H1 (cell line): ENCODE measurements at regions not wholly inside any gene's neighbourhood (a gene's known extent, or its start where the extent isn't known, plus 50 kb on each side); places are given as distances from the start of the nearest gene placed in this dataset.

Experiments used
- CTCF ChIA-PET: fragments of 300-600 bp; sonication (Branson Sonifier 250); formaldehyde crosslinking; loops from one replicate; lab custom pipeline; 2021; ENCODE audit not compliant: partially characterized antibody; lab: Charles Lee
- POLR2A ChIA-PET: fragments of 300-600 bp; sonication (Branson Sonifier 250); formaldehyde crosslinking; loops from one replicate; lab custom pipeline; 2021; ENCODE audit warnings: inconsistent platforms; ENCODE audit not compliant: partially characterized antibody; lab: Charles Lee
- DNase-seq, 2 experiments: peaks; one replicate each; pipeline versions ENCODE4 v3.0.0 to v3.0.0-alpha.2; 2010 to 2022; ENCODE audit warnings: low spot score in 2 of 2, low read depth in 1 of 2, mixed read lengths in 1 of 2
- FAIRE-seq: peaks from 2 replicates; lab custom pipeline; 2011; peaks lifted over from hg19 to GRCh38; lab: Jason Lieb, UNC
- H2AFZ ChIP-seq: 2 replicates; pipeline ENCODE4 v1.8.1; 2012; ENCODE audit warnings: low read length, inconsistent platforms
- H2AK5ac ChIP-seq: 2 replicates; pipeline ENCODE4 v1.6.1; 2013; ENCODE audit warnings: low read depth, low read length
- H2BK120ac ChIP-seq: replicated peaks from 2 replicates; pipeline ENCODE3; 2013; ENCODE audit warnings: low read depth, low read length, inconsistent platforms
- H2BK12ac ChIP-seq: 2 replicates; pipeline ENCODE4 v1.6.1; 2013; ENCODE audit warnings: low read depth, low read length
- H2BK15ac ChIP-seq: 2 replicates; pipeline ENCODE4 v1.6.1; 2013; ENCODE audit warnings: low read length
- H2BK20ac ChIP-seq: 2 replicates; pipeline ENCODE4 v1.6.1; 2013; ENCODE audit warnings: low read length
- H2BK5ac ChIP-seq: 2 replicates; pipeline ENCODE4 v1.6.1; 2013; ENCODE audit warnings: low read depth, low read length
- H3K14ac ChIP-seq: 2 replicates; pipeline ENCODE4 v1.6.1; 2013; ENCODE audit warnings: inconsistent platforms; ENCODE audit not compliant: insufficient read length
- H3K18ac ChIP-seq: 2 replicates; pipeline ENCODE4 v1.6.1; 2013; ENCODE audit warnings: low read length; ENCODE audit errors: extremely low read depth
- H3K23ac ChIP-seq: 2 replicates; pipeline ENCODE4 v1.6.1; 2013; ENCODE audit warnings: inconsistent platforms; ENCODE audit not compliant: insufficient read length
- H3K23me2 ChIP-seq: 2 replicates; pipeline ENCODE4 v1.6.1; 2013; ENCODE audit warnings: low read depth, low read length
- H3K27ac ChIP-seq: 2 replicates; pipeline ENCODE4 v1.6.1; 2011; ENCODE audit warnings: low read depth, low read length, inconsistent platforms
- H3K27me3 ChIP-seq, 4 experiments: replicated peaks in 1 of 4; 1 replicate in 1 of 4; 2 replicates in 3 of 4; pipeline versions ENCODE4 v1.6.1 to v1.8.1; 2011 to 2013; ENCODE audit warnings: low read length in 3 of 4, mild to moderate bottlenecking in 3 of 4, inconsistent platforms in 2 of 4, mixed read lengths in 2 of 4, moderate library complexity in 1 of 4; ENCODE audit not compliant: control insufficient read depth in 3 of 4, insufficient read depth in 3 of 4; ENCODE audit errors: extremely low read depth in 1 of 4
- H3K36me3 ChIP-seq, 4 experiments: 2 replicates each; pipeline versions ENCODE4 v1.6.1 to v1.8.1; 2011 to 2013; ENCODE audit warnings: mild to moderate bottlenecking in 4 of 4, low read length in 3 of 4, moderate library complexity in 2 of 4, control low read depth in 1 of 4, inconsistent platforms in 1 of 4; ENCODE audit not compliant: insufficient read depth in 4 of 4, control insufficient read depth in 2 of 4
- H3K4ac ChIP-seq: replicated peaks from 2 replicates; pipeline ENCODE3; 2013; ENCODE audit warnings: low read length, low read depth, mixed read lengths, inconsistent platforms; ENCODE audit not compliant: insufficient read length
- H3K4me1 ChIP-seq, 4 experiments: replicated peaks in 1 of 4; 1 replicate in 1 of 4; 2 replicates in 3 of 4; pipeline versions ENCODE4 v1.6.1 to v1.8.1; 2011 to 2013; ENCODE audit warnings: low read length in 3 of 4, inconsistent platforms in 2 of 4, mixed read lengths in 1 of 4; ENCODE audit not compliant: insufficient read depth in 4 of 4, control insufficient read depth in 3 of 4
- H3K4me2 ChIP-seq, 2 experiments: 2 replicates each; pipeline versions ENCODE4 v1.6.1 to v1.8.1; 2011 to 2013; ENCODE audit warnings: low read depth in 2 of 2, low read length in 2 of 2, control low read depth in 1 of 2, inconsistent platforms in 1 of 2, mild to moderate bottlenecking in 1 of 2; ENCODE audit not compliant: insufficient read depth in 1 of 2
- H3K4me3 ChIP-seq, 4 experiments: fragments of 200-600, 300-600 bp in 1 of 4; sonication (generic), shearing (Covaris generic), sonication (Bioruptor Twin) in 1 of 4; 2 replicates each; pipeline versions ENCODE4 v1.5.1 to v1.8.1; 2011 to 2016; ENCODE audit warnings: low read length in 4 of 4, low read depth in 3 of 4, control low read depth in 2 of 4, inconsistent platforms in 2 of 4, mild to moderate bottlenecking in 2 of 4, mixed read lengths in 1 of 4, moderate library complexity in 1 of 4; ENCODE audit not compliant: insufficient read depth in 2 of 4; ENCODE audit errors: extremely low read depth in 1 of 4
- H3K56ac ChIP-seq: replicated peaks from 2 replicates; pipeline ENCODE3; 2013; ENCODE audit warnings: low read depth, mild to moderate bottlenecking, mixed read lengths, low read length, inconsistent platforms; ENCODE audit not compliant: insufficient read length
- H3K79me1 ChIP-seq: 2 replicates; pipeline ENCODE4 v1.6.1; 2013; ENCODE audit warnings: low read depth, low read length, control low read depth
- H3K79me2 ChIP-seq, 2 experiments: 2 replicates each; pipeline versions ENCODE4 v1.6.1 to v1.8.1; 2012 to 2013; ENCODE audit warnings: low read length in 2 of 2, mild to moderate bottlenecking in 2 of 2, inconsistent platforms in 1 of 2; ENCODE audit not compliant: insufficient read depth in 2 of 2, control insufficient read depth in 1 of 2
- H3K9ac ChIP-seq, 4 experiments: replicated peaks in 1 of 4; 1 replicate in 1 of 4; 2 replicates in 3 of 4; pipeline versions ENCODE4 v1.6.1 to v1.8.1; 2011 to 2013; ENCODE audit warnings: low read depth in 3 of 4, low read length in 3 of 4, control low read depth in 2 of 4, mild to moderate bottlenecking in 2 of 4, moderate library complexity in 2 of 4, inconsistent platforms in 1 of 4; ENCODE audit errors: extremely low read depth in 1 of 4
- H3K9me3 ChIP-seq, 2 experiments: 2 replicates each; pipeline versions ENCODE4 v1.6.1 to v1.8.1; 2012 to 2013; ENCODE audit warnings: mild to moderate bottlenecking in 2 of 2, moderate library complexity in 2 of 2, control low read depth in 1 of 2, inconsistent platforms in 1 of 2, low read depth in 1 of 2, low read length in 1 of 2, mixed read lengths in 1 of 2; ENCODE audit not compliant: insufficient read depth in 2 of 2
- H4K20me1 ChIP-seq, 2 experiments: replicated peaks in 1 of 2; 2 replicates each; pipeline versions ENCODE3 to v1.8.1; 2011 to 2013; ENCODE audit warnings: inconsistent platforms in 2 of 2, low read length in 2 of 2, mild to moderate bottlenecking in 1 of 2; ENCODE audit not compliant: insufficient read depth in 2 of 2, control insufficient read depth in 1 of 2
- H4K5ac ChIP-seq: 2 replicates; pipeline ENCODE4 v1.6.1; 2013; ENCODE audit warnings: low read length, low read depth, mixed read lengths, inconsistent platforms; ENCODE audit not compliant: insufficient read length
- H4K8ac ChIP-seq: 2 replicates; pipeline ENCODE4 v1.8.0; 2013; ENCODE audit warnings: mild to moderate bottlenecking, moderate library complexity, low read length, inconsistent platforms; ENCODE audit not compliant: insufficient read depth; ENCODE audit errors: extremely low read depth
- H4K91ac ChIP-seq: replicated peaks from 2 replicates; pipeline ENCODE3; 2013; ENCODE audit warnings: low read length, mixed read lengths, inconsistent platforms; ENCODE audit not compliant: insufficient read length
- CBX5 ChIP-seq: fragments of 300-800, 300-1000 bp; sonication (generic); IDR thresholded peaks from 2 replicates; pipeline ENCODE4 v1.7.1; 2016; ENCODE audit warnings: antibody characterized with exemption, low read length, low read depth
- SRF ChIP-seq: IDR thresholded peaks from 2 replicates; pipeline ENCODE4 v1.6.1; 2011; ENCODE audit warnings: mild to moderate bottlenecking, low read depth, low read length, moderate library complexity
- WGBS, 2 experiments: shearing (Covaris generic) in 1 of 2; methylation state at CpG; one replicate each; pipeline versions ENCODE4 v1.1.6 to v1.1.7; 2013 to 2015; ENCODE audit warnings: low lambda C conversion rate in 2 of 2, mixed read lengths in 2 of 2, inconsistent platforms in 1 of 2, low coverage in 1 of 2, missing lambda C conversion rate in 1 of 2; ENCODE audit not compliant: insufficient replicate concordance in 2 of 2, insufficient coverage in 1 of 2, insufficient read length in 1 of 2; ENCODE audit errors: extremely low coverage in 1 of 2, missing lambda C conversion rate in 1 of 2; 5-methylcytosine and 5-hydroxymethylcytosine counted together
- TF ChIP-seq, protein P1 (sequence below): IDR thresholded peaks from 2 replicates; pipeline ENCODE4 v1.6.1; 2011; ENCODE audit warnings: low read length, improper control_type of control experiment

DNA sequence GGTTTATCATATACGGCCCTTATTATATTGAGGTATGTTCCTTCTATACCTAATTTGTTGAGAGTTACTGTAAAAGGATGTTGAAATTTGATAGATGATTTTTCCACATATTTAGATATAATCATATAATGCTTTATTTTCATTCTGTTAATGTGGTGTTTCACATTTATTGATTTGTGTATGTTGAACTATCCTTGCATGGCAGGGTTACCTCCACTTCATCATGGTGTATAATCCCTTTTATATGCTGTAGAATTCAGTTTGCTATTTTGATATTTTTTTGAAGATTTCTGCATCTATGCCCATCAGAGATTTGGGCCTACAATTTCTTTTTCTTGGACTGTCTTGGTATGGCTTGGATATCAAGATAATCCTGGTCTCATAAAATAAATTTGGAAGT is 355.5 kb downstream of the EDEM1 start:
- no peak overlapping the region for H4K8ac ChIP-seq
- no peak overlapping the region for H3K23ac ChIP-seq
- H3K79me2 ChIP-seq = no peaks in the 10 kb centered on the region
- H3K4me1 ChIP-seq = no peaks in the 10 kb centered on the region
- no peak overlapping the region for H3K56ac ChIP-seq
- H3K27me3 ChIP-seq = no peaks in the 10 kb centered on the region
- H3K14ac ChIP-seq = no peak overlapping the region
- no peak overlapping the region for H2BK120ac ChIP-seq
- no peak overlapping the region for H3K9ac ChIP-seq
- H4K91ac ChIP-seq = no peak overlapping the region
- CTCF ChIA-PET = no interaction called here
- no peak overlapping the region for H4K5ac ChIP-seq
- no peak overlapping the region for H3K4me3 ChIP-seq
- POLR2A ChIA-PET = no interaction called here
- no peak overlapping the region for H2BK20ac ChIP-seq
- H3K4ac ChIP-seq = no peak overlapping the region
- TF ChIP-seq CBX5 = no peak
- TF ChIP-seq SRF = no peak
- TF ChIP-seq, protein P1, sequence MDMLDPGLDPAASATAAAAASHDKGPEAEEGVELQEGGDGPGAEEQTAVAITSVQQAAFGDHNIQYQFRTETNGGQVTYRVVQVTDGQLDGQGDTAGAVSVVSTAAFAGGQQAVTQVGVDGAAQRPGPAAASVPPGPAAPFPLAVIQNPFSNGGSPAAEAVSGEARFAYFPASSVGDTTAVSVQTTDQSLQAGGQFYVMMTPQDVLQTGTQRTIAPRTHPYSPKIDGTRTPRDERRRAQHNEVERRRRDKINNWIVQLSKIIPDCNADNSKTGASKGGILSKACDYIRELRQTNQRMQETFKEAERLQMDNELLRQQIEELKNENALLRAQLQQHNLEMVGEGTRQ = no peak
- H2BK5ac ChIP-seq = no peak overlapping the region
- H2AK5ac ChIP-seq = no peak overlapping the region
- H3K27ac ChIP-seq = no peak overlapping the region
- H3K9me3 ChIP-seq = peaks cover 4 to 18% of the 10 kb centered on the region in 2 experiments; a peak in 3 of 4 replicates
- H3K18ac ChIP-seq = no peak overlapping the region
- H3K36me3 ChIP-seq = no peaks in the 10 kb centered on the region; a peak in 1 of 8 replicates
- no peaks in the 10 kb centered on the region for H3K23me2 ChIP-seq
- WGBS, 2 experiments = 83% methylated on average over 1 of the region's 1 CpG; no CpG with 5 or more reads in 1 of the 2 experiments
- no peaks in the 10 kb centered on the region for H4K20me1 ChIP-seq
- no peaks in the 10 kb centered on the region for H3K79me1 ChIP-seq
- no peak overlapping the region for H2AFZ ChIP-seq
- H2BK12ac ChIP-seq = no peak overlapping the region
- FAIRE-seq (no peak), DNase-seq (no peak)
- H2BK15ac ChIP-seq = no peak overlapping the region
- H3K4me2 ChIP-seq = no peak overlapping the region
